HG03565 (cell line): ENCODE measurements at regions not wholly inside any gene's neighbourhood (a gene's known extent, or its start where the extent isn't known, plus 50 kb on each side); places are given as distances from the start of the nearest gene placed in this dataset.

ENCODE experiments used
- ATAC-seq: cut with Tn5 transposase; IDR thresholded peaks from one replicate; pipeline ENCODE4 v1.9.1; 2021; ENCODE audit warnings: mild to moderate bottlenecking, moderate library complexity; ENCODE audit not compliant: unreplicated experiment

DNA sequence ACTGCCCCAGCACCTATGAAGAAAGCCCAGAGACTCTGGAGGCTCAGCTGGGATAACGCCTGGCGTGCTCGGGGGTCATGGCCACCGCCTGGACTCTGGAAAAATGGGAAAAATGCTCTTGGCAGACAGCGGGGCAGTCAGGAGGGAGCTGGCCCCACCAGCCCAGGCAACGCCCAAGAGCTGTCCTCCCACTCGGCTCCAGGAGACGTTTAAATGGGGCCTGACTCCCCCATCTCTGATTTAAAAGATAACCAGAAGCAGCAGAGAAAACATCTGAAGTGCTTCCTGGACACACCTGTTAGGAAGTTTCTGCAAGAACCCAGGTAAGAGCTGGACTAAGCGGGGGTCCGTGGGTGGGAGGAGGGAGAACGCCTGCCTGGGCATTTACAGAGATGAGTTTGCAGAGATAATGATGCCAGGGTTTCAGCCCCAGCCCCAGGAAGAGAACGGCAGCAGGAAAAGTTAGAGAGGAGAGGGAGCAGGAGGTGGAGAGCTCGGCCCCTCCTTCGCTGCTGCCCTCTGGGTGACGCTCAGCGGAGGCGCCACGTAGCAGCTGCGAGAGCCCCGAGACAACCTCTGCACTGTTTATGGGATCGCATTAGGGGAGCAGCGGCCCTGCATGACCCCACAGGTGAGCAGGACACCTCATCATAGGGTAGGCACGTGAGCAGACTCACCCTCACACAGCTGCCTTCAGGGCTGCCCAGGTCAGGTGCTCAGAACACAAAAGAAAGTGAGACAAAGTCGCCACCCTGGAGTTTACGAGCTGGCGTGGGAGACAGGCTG lies 83.5 kb upstream of the INSIG1 start:
- ATAC-seq, result no peak

DNA sequence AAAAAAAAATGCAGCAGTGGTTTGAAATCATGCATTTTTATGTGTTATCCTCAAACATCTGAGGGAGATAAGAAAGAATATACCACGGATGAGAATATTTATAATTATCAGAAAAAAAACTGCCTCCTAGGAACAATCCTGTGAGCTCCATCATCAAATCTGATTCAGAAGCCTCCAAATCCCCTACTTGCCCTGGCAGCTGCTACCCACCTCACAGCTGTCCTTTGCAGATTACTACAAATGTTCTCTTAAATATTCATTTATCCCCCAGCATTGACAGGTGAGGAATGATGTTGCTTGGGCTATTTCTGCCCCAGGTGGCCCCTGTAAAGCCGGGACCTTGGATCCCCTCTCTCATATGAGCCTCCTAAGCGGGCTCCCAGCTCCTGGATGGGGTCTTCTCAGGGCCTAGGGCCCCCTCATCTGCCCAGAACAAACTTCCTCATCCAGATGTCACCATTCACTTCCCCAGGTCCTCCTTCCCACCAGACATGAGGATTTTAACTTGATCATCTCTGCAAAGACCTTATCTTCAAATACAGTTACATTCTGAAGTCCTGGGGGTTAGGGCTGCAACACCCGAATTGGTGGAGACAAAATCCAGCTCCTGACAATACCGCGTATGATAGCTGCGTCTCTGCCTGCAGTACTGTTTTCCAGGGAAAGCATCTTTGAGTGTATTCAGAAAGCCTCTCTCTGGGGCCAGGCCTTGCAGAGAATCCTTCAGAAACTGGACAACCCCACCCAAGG lies 81.9 kb upstream of the INSIG1 start:
- ATAC-seq, result no peak

DNA sequence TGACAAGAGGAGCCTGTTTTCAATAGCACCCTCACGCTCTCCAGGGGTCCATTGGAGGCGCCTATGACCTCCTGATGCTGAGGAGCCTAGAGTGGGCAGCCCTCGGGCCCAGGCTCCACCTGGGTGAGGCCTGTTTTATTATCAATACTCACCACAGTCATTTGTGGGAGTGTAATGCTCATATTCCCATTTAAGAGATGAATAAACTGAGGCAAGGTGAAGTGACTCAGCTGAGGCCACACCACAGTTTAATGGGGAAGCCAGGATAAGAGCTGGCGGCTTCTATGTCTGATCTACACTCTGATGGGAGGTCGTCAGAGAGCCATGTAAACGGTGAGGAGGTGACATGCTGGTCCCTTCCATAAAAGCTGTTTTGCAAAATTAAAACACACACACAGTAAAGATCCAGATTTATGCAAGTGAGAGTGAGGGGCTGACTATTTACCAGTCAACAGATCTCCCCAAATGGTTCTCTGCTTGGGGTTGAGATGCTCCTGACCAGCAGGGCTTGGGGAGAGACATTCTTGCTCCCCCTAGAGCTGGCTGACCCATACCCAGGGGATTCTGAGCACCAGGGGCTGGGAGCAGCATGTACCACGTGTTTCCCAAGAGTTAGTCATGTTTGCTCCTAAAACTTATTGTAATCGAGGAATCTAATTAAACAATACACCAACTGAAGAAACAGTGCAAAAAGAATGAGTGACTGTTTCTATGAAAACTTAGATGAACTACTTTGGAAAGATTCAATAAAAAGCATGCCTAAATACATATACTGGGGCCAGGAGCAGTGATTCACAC lies 81.0 kb upstream of the INSIG1 start:
- no peak for ATAC-seq

DNA sequence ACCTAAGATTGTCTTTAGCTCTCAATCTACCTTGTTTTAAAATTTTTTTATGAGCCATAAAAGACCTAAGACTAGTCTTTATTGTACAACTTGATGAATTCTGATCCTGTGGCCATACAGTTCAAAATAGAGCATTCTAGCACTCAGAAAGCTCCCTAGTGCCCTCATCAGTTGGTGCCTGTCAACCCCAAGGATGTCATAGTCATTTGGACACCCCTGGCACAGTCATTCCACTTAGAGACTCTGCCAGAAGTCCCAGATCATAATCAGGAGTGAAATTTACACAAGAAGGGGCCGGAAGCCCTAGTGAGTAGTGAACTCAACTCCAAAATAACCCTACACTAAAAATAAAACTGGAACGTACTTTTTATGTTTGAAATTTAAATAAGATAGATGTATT lies 80.0 kb upstream of the INSIG1 start:
- no peak for ATAC-seq

DNA sequence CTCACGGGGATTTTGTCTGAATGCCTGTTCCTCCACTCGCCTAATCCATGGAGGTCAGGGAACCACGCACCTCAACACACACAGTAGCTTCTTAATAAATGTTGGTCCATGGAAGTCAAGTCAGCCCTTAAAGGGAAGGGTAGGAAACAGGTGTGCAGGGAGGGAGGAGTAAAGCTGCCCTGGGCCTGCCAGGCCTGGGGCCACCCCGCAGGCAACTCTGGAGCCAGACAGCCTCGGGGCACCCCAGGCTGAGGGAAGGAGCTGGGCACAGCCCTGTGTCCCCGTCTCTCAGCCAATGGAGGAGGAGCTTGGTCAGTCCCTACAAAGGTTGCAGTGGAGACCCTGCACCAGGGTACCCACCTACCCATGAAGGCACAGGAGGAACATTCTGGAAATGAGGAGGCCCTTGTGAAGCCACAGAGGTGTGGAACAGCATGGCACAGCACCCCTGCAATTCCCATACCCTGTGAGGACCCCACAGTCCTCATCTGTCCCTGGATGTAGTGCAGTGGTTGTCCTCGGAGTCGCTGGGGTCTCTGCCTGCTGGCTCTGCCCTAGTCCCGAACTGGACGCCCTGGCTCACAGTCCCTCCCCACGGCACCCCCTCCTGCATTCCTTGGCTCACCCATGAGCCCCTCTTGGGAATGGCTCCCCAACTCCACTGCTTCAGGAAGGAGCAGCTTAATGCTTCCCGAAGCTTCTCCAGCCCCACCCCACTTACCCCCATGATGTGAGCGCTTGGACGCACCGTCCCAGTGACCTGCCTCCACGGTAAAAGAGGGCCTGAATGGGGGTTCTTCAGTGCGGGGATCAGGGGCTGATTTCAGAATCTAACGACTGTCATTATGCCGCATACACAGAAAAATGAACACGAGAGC lies 79.2 kb upstream of the INSIG1 start:
- ATAC-seq, result no peak

DNA sequence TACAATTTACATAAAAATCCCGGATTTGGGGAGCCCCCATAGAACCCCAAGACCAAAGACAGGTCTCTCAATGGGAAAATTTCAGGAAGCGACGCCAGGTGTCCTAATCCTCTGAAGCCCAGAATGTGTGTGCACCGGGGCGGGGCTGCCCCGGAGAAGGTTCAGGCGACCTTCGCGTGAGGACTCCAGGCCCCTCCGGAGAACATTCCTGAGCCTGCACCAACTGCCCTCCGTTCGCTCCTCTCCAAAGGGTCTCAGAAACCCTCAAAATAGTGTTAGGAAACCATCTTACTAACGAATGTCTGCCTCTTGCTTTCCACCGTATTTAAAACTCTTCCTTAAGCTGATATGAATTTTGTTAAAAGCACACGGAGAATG lies 78.5 kb upstream of the INSIG1 start:
- ATAC-seq, result no peak

DNA sequence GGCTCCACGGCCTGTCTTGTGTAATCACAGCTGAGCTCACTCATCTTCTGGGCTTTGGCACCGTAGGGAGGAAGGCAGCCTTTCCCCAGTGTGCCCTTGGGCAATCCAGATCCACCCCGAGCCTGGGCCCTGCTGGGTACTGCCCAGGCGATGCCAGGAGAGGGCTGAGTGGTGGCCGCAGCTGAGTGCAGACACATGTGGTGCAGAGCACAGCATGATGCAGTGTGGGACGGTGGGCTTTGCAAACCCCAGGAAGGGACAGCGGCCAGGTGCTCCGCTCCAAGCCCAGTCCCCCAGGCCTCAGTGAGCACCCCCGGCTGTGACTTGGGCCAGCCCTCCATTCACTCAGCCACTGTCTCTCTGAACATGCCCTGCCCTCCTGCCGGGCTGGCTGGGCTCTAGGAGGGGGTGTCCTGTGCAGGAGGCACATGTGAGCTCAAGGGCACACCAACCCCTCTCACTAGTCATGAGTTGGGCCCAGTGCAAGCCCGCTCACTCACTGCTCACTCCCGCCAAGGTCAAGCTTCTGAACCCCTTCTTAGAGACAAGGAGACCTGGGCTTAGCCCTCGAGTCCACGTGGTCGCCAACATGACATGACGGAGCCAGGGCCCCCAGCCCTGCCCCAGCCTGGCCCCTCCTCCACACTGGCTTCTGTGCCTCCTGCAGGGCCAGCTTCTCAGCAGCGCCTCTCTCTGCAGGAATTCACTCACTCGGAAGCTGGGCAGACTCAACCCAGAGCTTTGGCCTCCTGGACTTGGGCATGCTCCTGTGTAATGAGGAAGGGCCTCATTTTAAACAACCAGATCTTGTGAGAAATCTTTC lies 77.5 kb upstream of the INSIG1 start:
- no peak for ATAC-seq

DNA sequence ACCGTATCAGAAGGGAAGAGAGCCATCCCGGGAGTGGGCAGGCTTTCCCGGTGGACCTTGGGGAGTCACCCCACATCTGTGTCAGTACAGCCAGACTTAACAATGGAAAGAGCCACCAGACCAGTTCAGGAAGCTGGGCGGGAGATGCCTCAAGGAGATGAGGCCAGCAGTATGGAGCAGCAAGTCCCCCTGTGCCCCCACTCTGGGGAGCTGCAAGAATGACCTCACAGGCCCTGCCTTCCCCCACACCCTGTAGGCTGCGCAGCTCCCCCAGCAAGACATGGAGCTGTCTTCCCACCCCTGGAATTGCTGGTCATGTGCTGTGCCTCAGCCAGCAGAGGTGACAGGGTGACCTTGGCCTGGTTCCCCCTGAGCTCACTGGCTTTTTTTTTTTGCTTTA lies 76.8 kb upstream of the INSIG1 start:
- ATAC-seq, result no peak

DNA sequence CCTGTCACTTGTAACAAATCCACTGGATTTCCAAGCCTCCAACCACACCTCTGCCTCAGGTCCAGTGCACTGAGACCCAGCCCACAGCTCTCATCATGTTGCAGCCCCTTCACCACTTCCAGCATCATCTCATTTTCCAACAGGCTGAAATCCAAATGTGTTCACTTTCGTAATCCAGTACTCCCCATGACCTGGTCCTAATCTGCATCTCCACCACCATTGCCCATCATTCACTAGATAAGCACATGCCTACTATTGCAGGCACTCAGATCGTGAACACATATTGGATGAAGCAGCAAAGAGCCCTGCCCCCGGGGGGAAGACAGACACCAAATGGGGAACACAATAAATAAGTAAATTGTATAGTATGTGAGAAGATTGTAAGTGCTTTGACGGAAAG lies 76.1 kb upstream of the INSIG1 start:
- no peak for ATAC-seq

DNA sequence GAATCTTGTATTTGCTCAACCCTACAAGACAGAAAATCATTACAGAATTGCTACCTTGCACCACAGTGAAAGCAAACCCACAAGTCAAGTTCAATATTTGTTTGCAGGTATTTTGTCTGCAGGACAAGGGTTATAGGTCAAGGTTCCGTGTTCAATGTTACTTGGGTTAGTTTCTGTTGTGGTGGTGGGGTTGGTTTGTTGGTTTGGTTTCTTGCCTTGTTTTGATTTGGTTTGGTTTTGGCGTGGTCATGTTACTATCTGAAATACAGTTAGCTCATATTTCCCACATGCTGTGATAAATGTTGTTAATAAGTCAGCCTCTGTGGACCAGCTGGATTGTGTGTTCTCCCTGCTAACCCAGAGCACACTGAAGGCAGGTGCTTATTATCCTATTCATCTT lies 75.6 kb upstream of the INSIG1 start:
- no peak for ATAC-seq

DNA sequence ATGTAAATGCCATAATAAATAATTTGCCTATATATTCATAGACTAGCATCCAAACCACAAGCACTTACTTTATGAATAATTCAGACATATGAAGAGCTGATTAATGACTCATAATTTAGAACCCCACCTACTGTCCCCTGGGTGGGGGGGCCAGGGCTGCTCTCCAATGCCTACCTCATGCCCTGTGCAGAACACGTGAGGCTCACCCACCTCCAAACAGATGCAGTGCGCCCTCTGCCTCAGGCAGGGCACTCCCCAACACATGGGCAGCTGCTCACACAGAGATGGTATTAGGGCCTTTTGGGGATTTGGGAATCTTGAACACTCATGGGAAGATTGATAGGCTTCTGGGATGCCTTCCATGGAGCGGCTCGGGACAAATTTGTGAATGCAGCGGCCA lies 75.1 kb upstream of the INSIG1 start:
- no peak for ATAC-seq

DNA sequence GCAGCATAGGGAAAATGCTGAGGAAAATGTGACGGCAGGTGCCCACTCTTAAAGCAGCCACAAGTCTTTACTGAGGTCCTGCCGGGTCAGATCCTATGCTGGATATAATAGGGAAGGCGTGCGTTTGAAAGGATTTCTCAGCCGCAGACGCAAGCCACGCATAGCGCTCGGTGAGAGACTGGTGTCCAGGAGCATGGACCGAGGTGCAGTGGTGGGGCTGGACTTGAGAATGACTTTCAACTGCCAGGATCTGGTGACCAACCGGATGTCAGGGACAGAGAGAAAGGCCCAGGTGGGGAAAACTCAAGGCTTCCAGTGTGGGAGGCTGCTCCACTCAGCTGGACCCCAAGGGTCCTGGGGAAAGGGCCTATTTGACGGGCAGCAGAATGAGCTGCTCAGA lies 74.7 kb upstream of the INSIG1 start:
- no peak for ATAC-seq

DNA sequence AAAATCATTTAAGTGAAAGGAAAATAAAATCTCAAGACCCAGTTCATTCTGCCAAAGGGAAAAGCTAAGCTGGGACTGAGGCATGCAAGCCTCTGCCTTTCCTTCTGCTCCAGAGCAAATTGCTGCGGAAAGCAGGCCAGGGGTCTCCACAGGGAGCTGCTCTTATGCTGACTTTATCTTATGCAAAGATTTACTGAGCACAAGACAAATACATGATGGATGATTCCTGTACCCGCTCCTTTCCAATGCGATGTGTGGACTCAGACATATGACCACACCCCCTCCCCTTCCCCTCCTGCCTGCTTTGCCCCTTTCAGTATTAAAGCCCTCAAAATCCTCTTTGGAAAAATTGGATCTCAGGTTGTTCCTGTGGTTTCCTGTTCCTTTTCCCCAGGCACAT lies 74.2 kb upstream of the INSIG1 start:
- no peak for ATAC-seq

DNA sequence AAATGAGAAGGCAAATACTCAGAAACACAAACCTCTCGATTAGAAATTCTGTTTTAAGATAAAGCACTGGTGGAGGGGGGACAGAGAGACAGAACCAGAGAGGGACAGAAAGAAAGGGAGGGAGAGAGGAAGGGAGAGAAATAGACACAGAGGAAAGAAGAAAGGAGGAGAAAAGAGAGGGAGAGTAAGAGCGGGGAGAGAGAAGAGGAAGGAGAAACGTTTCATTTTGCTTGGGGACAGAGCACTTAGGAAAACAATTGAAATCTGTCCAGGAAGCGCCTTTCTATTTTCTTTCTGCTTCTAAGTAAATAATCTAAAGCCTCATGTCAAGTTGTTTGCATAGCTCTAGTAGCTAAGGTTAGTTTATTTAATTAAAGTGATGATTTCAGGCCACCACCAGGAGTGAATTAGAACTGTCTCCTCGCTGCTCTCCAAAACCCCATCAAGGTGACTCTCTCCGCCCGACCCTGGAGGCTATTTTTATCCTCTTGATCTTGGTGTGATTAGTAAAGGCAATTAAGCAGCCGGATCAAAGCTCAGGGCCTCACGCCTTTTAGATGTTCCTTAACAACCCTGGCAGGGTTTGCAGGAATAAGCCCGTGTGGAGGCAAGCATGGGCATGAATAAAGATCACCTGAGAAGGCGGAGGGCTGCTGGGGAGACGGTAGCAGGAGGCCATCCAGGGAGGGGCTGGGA lies 73.4 kb upstream of the INSIG1 start:
- no peak for ATAC-seq

DNA sequence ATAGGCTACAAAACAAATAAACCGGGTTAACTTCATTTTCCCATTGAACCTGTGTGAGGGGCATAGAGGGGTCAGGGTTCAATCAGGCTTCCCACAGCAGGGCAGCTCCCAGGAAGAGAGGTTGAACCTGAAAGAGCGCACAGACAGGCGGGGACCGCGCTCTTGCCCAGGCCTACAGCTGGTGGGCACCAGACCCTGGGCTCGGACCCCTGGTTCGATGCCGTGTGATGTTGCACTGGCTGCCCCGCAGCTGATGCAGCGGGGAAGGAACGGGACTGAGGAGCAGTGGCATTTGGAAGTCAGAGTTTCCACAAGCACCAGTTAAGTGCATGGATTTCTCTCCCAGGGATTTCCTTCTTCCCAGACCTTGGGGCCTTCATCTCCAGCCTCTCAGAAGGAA lies 72.6 kb upstream of the INSIG1 start:
- no peak for ATAC-seq

DNA sequence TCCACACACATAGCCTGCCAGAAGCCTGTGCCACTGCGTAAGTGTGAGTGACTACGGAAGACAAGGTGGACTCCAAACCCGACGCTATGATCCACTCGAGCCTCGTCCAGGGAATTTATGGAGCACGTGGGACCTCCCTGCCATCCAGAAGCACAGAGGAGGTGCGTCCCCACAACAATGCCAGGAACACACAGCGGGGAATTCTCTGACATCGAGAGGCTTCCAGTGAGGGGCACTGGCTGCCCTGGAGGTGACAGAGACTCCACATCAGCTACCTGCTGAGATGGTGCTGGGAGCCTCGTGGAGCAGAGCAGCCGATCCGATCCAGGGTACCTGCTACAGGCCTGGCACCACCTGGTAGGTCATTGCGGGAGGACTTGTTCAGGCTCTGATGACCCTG lies 72.2 kb upstream of the INSIG1 start:
- ATAC-seq, result no peak

DNA sequence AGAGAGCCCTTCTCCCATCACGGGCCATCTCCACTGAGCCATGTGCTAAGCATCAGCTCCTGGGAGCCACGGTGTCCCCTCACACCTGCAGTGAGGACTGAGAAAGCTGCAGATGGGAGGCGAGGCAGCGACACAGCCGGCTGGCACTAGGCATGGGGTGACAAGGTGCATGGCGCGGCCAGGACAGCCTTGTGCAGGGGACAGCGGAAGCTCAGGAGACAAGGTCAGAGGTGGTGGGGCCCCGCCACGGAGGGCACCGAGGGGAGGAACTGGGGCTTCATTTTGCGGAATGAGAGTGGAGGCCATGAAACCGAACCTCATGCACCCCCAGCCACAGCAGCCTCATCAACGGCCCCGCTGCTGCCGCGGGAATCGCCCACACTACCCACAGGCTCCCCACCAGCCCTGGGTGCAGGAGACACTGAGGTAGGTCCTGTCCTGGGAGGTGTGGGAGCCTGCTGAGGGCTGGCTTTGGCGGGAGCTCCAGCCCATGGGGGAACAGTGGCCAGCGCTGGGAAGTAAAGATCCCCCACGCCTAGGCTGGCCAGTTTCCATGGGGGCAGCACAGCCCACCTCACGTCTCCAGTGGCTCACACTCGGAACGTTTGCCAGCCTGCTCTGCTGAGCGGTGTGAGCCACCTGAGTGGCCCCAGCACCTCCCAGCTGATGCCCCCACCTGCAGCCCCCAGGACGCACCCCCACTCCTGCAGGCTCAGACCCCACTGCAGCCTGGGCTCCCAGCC lies 71.2 kb upstream of the INSIG1 start:
- ATAC-seq, result no peak

DNA sequence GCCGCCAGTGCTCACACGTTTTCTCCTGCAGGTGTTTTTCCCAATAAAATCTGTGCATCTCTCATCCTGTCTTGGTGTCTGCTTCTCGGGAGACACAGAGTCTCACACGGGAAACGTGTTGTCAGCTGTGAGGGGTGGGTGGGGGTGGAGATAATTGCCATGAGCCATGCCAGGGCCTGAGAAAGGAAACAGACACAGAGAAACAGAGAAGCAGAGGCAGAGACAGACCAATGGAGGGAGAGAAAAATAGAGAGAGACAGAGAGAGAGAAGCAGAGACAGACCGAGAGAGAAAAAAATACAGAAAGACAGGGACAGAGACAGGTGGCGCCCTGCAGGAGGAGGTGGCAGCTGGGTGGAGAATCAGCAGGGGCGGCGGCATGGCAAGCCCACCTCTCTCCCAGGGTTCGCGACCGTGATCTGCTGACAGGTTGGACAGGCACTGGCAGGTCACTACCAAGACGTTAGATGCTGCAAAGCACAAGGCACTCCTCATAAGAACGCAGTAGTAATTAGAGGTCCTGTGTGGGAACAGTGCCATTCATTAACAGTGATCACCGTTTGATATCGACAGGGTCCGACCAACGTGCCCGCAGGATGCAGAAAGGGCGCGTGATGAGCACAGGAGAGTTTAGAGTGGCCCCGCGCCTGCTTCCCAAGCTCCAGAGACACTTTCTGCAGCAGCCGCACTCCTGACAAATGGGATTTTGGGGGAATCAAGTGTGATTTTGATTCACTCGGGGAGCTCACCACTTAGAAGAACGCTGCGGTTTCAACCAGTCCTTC lies 70.5 kb upstream of the INSIG1 start:
- no peak for ATAC-seq
